ENCODE measurements at regions not wholly inside any gene's neighbourhood (a gene's known extent, or its start where the extent isn't known, plus 50 kb on each side); places are given as distances from the start of the nearest gene placed in this dataset.

DNA sequence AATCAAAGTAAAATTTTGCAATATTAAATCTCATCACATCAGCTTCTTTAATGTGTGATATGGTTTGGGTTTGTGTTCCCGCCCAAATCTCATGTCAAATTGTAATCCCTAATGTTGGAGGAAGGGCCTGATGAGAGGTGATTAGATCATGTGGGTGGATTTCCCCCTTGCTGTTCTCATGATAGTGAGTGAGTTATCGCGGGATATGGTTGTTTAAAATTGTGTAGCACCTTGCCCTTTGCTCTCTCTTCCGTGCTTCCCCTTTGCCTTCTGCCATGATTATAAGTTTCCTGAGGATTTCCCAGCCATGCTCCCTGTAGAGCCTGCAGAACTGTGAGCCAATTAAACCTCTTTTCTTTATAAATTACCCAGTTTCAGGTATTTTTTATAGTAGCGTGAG, 131.9 kb downstream of the ZNF326 start:
- Histone ChIP-seq H3K9me3 (no peaks in the 10 kb centered on the region), H3K27ac (no peak overlapping the region), H3K4me2 (no peak overlapping the region), H3K4me1 (peaks cover under 1% of the 10 kb centered on the region; the same call in 1 of the 2 replicates), H3K27me3 (no peaks in the 10 kb centered on the region), H4K20me1 (no peaks in the 10 kb centered on the region), H3K36me3 (no peaks in the 10 kb centered on the region), H3K4me3 (no peak overlapping the region), H3K9ac (no peak overlapping the region)
- no peak for TF ChIP-seq Cebpa-rat (IDR thresholded peaks at IDR 0.05)

DNA sequence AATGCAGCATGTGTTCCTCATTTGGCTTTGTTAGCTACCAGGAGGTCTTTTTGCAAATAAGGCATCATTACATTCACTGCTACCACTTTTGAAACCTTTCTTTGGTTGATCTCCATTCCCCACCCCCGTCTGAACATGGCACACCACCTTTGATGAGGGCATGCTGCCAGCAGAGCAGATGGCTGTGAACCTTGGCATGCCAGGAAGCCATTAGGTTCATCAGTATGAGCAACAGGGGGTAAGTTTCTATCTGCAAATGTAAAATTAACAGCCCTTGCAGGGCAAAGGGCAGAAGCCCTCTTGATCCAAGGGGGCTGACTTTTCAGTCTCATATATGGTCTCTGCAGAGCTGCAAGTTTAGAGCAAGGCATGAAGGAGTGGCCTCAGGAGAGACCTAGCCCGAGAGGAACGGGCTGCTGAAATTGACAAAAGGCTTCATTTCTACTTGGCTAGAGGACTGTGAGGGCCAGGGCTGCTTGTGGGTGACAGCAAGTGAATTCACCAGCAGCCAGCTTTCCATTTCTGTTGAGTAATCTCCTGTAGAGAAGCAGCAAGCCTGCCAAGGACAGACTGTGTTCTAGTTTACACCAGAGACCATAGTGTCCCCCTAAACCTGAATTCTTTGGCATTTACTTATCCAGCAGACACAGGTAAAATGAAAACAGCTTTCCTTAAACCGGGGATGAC, 127.9 kb downstream of the ZNF326 start:
- H3K27me3 ChIP-seq, result no peaks in the 10 kb centered on the region
- no peak overlapping the region for H3K4me2 ChIP-seq
- no peak overlapping the region for H3K9ac ChIP-seq
- H3K4me1 ChIP-seq, result no peaks in the 10 kb centered on the region
- H3K36me3 ChIP-seq, result no peaks in the 10 kb centered on the region
- no peak overlapping the region for H3K4me3 ChIP-seq
- H3K9me3 ChIP-seq, result peaks cover 5% of the 10 kb centered on the region; the same call in 1 of the 2 replicates
- H4K20me1 ChIP-seq, result no peaks in the 10 kb centered on the region
- TF ChIP-seq Cebpa-rat (IDR thresholded peaks at IDR 0.05), result no peak
- no peak overlapping the region for H3K27ac ChIP-seq

DNA sequence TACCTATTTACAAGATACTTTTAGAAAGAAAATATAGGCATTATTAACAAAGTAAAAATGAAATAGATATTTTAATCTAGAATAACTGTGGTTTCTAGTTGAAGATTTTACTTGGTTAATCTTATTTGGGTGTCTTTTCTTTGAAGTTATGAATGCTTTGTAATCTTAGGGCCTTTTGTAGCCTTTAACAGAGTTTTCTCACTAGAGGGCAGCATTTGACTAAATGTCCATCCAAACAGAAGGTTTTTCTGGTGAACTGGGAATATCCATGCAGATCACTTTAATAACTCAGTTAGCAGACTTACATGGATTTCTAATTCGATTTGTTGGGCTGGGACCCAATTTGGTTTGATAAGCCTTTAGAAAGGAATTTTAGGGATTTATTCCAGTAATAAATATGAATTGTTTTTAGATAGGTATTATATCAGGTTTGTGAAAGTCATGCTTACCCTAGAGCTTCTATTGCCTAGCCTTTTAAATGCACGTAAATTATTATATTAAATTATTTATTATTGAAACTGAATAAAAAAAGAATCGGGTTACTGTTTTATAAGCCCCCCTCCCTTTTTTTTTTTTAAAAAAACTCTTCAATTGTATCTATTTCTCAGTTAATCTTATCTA, 119.7 kb downstream of the ZNF326 start:
- H3K36me3 ChIP-seq, result no peaks in the 10 kb centered on the region
- no peak overlapping the region for H3K4me2 ChIP-seq
- no peaks in the 10 kb centered on the region for H3K9me3 ChIP-seq
- H3K4me1 ChIP-seq, result no peaks in the 10 kb centered on the region
- no peaks in the 10 kb centered on the region for H4K20me1 ChIP-seq
- no peak overlapping the region for H3K27ac ChIP-seq
- no peak for TF ChIP-seq Cebpa-rat (IDR thresholded peaks at IDR 0.05)
- H3K4me3 ChIP-seq, result no peak overlapping the region
- no peaks in the 10 kb centered on the region for H3K27me3 ChIP-seq
- H3K9ac ChIP-seq, result no peak overlapping the region

DNA sequence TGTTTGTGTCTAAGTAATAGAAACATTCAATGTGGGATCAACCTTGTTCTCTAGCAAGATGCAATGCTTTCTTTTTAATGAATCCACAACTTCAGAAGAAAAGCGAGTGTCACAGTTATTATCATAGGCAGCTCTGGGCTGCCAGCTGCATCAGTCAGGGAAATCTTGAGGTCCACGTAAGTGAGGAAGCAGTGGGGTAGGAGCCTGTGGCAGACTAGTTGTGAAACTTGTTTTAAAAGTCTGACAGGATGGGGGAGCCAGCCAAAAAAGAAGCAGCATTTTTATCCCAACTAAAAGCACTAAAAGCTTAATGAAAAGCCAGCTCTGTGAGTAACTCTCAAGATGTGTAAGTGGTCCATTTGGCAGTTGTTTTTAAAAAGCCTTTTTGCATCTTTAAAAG, 113.1 kb downstream of the ZNF326 start:
- Histone ChIP-seq H3K9me3 (no peaks in the 10 kb centered on the region), H3K4me3 (no peak overlapping the region), H3K4me2 (no peak overlapping the region), H3K36me3 (no peaks in the 10 kb centered on the region), H3K9ac (no peak overlapping the region), H4K20me1 (no peaks in the 10 kb centered on the region), H3K27ac (no peak overlapping the region), H3K4me1 (no peaks in the 10 kb centered on the region), H3K27me3 (no peaks in the 10 kb centered on the region)
- TF ChIP-seq Cebpa-rat (IDR thresholded peaks at IDR 0.05), result no peak

DNA sequence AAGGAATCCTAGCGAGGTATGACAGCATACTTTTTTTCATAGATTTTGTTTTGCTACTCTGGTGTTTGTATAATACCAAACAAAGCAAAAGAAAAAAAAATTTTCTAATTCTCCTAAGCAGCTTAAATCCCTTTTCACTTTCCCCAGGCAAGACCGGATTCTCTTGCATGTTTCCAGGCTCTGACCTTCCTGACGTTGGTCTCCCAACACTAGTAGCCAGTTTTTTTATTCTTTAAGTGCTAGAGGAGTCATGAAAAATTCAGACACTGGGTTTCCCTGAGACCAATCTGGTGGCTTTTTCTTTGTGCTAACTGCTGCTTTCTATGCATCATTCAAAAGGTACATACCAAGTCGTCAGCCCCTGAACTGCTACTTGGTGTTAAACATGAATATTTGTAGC, 111.4 kb downstream of the ZNF326 start:
- Histone ChIP-seq H3K4me2 (no peak overlapping the region), H3K9me3 (no peaks in the 10 kb centered on the region), H3K27ac (no peak overlapping the region), H3K4me1 (no peaks in the 10 kb centered on the region), H3K27me3 (no peaks in the 10 kb centered on the region), H3K4me3 (no peak overlapping the region), H3K9ac (no peak overlapping the region), H4K20me1 (no peaks in the 10 kb centered on the region), H3K36me3 (no peaks in the 10 kb centered on the region)
- no peak for TF ChIP-seq Cebpa-rat (IDR thresholded peaks at IDR 0.05)

GRCh38 chr1:90104941-90105538, 110.1 kb downstream of the ZNF326 start:
- Histone ChIP-seq H3K9ac (no peak overlapping the region), H3K27me3 (no peaks in the 10 kb centered on the region), H3K4me3 (no peak overlapping the region), H3K4me2 (no peak overlapping the region), H3K9me3 (no peaks in the 10 kb centered on the region), H4K20me1 (no peaks in the 10 kb centered on the region), H3K4me1 (no peaks in the 10 kb centered on the region), H3K27ac (no peak overlapping the region), H3K36me3 (no peaks in the 10 kb centered on the region)
- no peak for TF ChIP-seq Cebpa-rat (IDR thresholded peaks at IDR 0.05)

DNA sequence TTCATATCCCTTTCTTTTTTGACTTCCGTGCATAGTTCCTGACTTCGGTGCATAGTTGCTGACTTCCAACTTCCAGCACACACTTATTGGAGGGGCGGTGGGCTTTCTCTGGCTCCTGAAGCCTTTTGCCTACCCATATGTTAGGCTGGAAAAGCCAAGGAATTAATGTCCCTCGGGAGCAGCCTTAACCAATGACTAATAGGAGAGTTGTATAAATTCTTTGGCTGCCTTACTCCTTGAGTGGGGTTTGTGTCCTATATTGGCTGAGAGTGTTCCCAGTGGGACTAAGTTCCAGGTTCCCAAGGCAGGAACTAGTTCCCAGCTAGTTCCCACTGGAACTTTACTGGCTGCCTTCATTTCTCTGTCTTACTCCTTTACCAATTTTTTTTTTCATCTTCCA, 105.7 kb downstream of the ZNF326 start:
- Histone ChIP-seq H3K4me1 (no peaks in the 10 kb centered on the region), H4K20me1 (no peaks in the 10 kb centered on the region), H3K27ac (no peak overlapping the region), H3K4me3 (no peak overlapping the region), H3K4me2 (no peak overlapping the region), H3K9ac (no peak overlapping the region), H3K36me3 (no peaks in the 10 kb centered on the region), H3K9me3 (peaks cover 7% of the 10 kb centered on the region), H3K27me3 (no peaks in the 10 kb centered on the region)
- TF ChIP-seq Cebpa-rat (IDR thresholded peaks at IDR 0.05), result no peak

- Histone ChIP-seq H3K36me3 (no peaks in the 10 kb centered on the region), H3K27me3 (no peaks in the 10 kb centered on the region; the same call in 1 of the 2 replicates), H3K9ac (no peak overlapping the region), H3K27ac (no peak overlapping the region), H3K9me3 (peaks cover 7% of the 10 kb centered on the region), H3K4me2 (no peak overlapping the region), H3K4me1 (no peaks in the 10 kb centered on the region), H4K20me1 (no peaks in the 10 kb centered on the region), H3K4me3 (no peak overlapping the region)
- TF ChIP-seq Cebpa-rat (IDR thresholded peaks at IDR 0.05), result no peak
Observed at GRCh38 chr1:90092441-90092840, 97.5 kb downstream of the ZNF326 start.
